ENCODE measurements at regions not wholly inside any gene's neighbourhood (a gene's known extent, or its start where the extent isn't known, plus 50 kb on each side); places are given as distances from the start of the nearest gene placed in this dataset.

DNA sequence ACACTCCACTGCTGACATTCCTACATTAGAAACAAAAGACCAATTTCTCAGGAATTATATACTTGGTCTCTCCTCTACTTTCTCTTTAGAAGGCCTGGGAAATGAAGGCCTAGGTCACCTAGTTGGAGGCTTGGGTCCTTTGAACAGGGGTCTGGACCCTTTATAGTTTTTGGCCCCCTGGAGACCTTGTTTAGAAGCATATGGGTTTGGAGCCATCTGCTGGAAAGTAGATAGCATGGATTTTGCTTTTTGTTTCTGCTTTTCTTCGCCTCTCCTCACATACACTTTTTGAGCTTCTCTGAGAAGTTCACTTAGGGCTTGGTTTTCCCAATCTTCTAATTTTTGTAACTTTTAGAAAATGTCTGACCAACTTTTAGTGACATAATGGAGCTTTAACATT lies 67.1 kb upstream of the CDK20 start:
- no peaks in the 10 kb centered on the region for H3K27me3 ChIP-seq
- no peaks in the 10 kb centered on the region for H3K4me1 ChIP-seq (ENCODE audit: control insufficient read depth in 1 of 2, insufficient read depth in 1 of 2, low read depth in 1 of 2, low read length in 1 of 2)
- TF ChIP-seq CTCF (IDR thresholded peaks at IDR 0.05), result no peak
- H3K36me3 ChIP-seq, result no peaks in the 10 kb centered on the region
- no peak overlapping the region for H3K4me3 ChIP-seq (ENCODE audit: low read depth in 1 of 2, low read length in 1 of 2)
- H3K9me3 ChIP-seq, result peaks cover 27% of the 10 kb centered on the region
- no peak overlapping the region for H3K27ac ChIP-seq

GRCh38 chr9:88037285-88037845 lies 63.0 kb upstream of the CDK20 start:
- no peak for TF ChIP-seq CTCF (IDR thresholded peaks at IDR 0.05)
- Histone ChIP-seq H3K4me3 (ENCODE audit: low read depth in 1 of 2, low read length in 1 of 2) (no peak overlapping the region), H3K36me3 (no peaks in the 10 kb centered on the region), H3K27me3 (no peaks in the 10 kb centered on the region), H3K4me1 (ENCODE audit: control insufficient read depth in 1 of 2, insufficient read depth in 1 of 2, low read depth in 1 of 2, low read length in 1 of 2) (no peaks in the 10 kb centered on the region), H3K27ac (no peak overlapping the region), H3K9me3 (peaks cover 21% of the 10 kb centered on the region)

DNA sequence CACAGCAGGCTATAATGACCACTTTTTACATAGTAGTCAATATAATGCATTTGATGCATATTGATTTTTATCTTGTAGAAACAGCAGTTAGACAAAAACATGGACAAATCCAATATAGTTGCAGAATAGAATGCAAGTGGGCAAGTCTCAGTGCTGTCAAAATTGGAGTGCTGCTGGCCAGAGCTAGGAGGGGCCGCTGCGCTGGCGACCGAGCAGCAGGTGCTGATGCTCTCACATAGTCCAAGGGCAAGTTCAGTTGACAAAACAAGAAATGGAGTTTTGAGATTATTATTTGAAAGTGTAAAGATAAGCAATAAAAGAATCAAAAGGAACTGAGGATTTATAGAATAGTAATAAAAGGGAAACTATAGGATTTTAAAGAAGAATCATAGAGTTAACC lies 60.6 kb upstream of the CDK20 start:
- no peak overlapping the region for H3K27ac ChIP-seq
- no peaks in the 10 kb centered on the region for H3K27me3 ChIP-seq
- H3K4me3 ChIP-seq (ENCODE audit: low read depth in 1 of 2, low read length in 1 of 2), result no peak overlapping the region
- no peaks in the 10 kb centered on the region for H3K36me3 ChIP-seq
- peaks cover 21% of the 10 kb centered on the region for H3K9me3 ChIP-seq
- no peaks in the 10 kb centered on the region for H3K4me1 ChIP-seq (ENCODE audit: control insufficient read depth in 1 of 2, insufficient read depth in 1 of 2, low read depth in 1 of 2, low read length in 1 of 2)
- TF ChIP-seq CTCF (IDR thresholded peaks at IDR 0.05), result no peak

DNA sequence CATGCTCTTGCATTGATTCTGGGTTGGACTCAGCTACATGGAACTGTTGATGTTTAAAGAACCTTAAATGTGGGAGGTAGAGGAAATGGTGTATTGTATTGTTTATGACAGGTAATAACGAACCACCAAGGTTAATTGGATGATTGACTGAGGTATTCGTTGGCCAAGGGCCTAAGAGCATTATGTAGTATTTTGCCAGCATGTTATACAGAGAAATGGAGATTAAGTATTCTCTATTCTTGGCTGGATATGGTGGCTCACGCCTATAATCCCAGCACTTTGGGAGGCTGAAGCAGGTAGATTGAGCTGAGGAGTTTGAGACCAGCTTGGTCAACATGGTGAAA lies 59.0 kb upstream of the CDK20 start:
- Histone ChIP-seq H3K27me3 (no peaks in the 10 kb centered on the region), H3K4me3 (ENCODE audit: low read depth in 1 of 2, low read length in 1 of 2) (no peak overlapping the region), H3K27ac (no peak overlapping the region), H3K36me3 (no peaks in the 10 kb centered on the region), H3K9me3 (peaks cover 21% of the 10 kb centered on the region), H3K4me1 (ENCODE audit: control insufficient read depth in 1 of 2, insufficient read depth in 1 of 2, low read depth in 1 of 2, low read length in 1 of 2) (no peaks in the 10 kb centered on the region)
- no peak for TF ChIP-seq CTCF (IDR thresholded peaks at IDR 0.05)

GRCh38 chr9:88028338-88028737 lies 54.0 kb upstream of the CDK20 start:
- Histone ChIP-seq H3K4me3 (ENCODE audit: low read depth in 1 of 2, low read length in 1 of 2) (no peak overlapping the region), H3K27me3 (no peaks in the 10 kb centered on the region), H3K27ac (no peak overlapping the region), H3K36me3 (no peaks in the 10 kb centered on the region), H3K9me3 (no peaks in the 10 kb centered on the region), H3K4me1 (ENCODE audit: control insufficient read depth in 1 of 2, insufficient read depth in 1 of 2, low read depth in 1 of 2, low read length in 1 of 2) (no peaks in the 10 kb centered on the region)
- no peak for TF ChIP-seq CTCF (IDR thresholded peaks at IDR 0.05)

- no peak overlapping the region for H3K4me3 ChIP-seq (ENCODE audit: low read depth in 1 of 2, low read length in 1 of 2)
- TF ChIP-seq CTCF (IDR thresholded peaks at IDR 0.05), result no peak
- no peak overlapping the region for H3K27ac ChIP-seq
- H3K36me3 ChIP-seq, result no peaks in the 10 kb centered on the region
- H3K9me3 ChIP-seq, result no peaks in the 10 kb centered on the region
- H3K4me1 ChIP-seq (ENCODE audit: control insufficient read depth in 1 of 2, insufficient read depth in 1 of 2, low read depth in 1 of 2, low read length in 1 of 2), result no peaks in the 10 kb centered on the region
- no peaks in the 10 kb centered on the region for H3K27me3 ChIP-seq
Observed at GRCh38 chr9:88026118-88026479, 51.8 kb upstream of the CDK20 start.
